ENCODE measurements at regions not wholly inside any gene's neighbourhood (a gene's known extent, or its start where the extent isn't known, plus 50 kb on each side); places are given as distances from the start of the nearest gene placed in this dataset.
A peak's percentile ranks its signal among the peaks of the same experiment; 100 is the strongest.

DNA sequence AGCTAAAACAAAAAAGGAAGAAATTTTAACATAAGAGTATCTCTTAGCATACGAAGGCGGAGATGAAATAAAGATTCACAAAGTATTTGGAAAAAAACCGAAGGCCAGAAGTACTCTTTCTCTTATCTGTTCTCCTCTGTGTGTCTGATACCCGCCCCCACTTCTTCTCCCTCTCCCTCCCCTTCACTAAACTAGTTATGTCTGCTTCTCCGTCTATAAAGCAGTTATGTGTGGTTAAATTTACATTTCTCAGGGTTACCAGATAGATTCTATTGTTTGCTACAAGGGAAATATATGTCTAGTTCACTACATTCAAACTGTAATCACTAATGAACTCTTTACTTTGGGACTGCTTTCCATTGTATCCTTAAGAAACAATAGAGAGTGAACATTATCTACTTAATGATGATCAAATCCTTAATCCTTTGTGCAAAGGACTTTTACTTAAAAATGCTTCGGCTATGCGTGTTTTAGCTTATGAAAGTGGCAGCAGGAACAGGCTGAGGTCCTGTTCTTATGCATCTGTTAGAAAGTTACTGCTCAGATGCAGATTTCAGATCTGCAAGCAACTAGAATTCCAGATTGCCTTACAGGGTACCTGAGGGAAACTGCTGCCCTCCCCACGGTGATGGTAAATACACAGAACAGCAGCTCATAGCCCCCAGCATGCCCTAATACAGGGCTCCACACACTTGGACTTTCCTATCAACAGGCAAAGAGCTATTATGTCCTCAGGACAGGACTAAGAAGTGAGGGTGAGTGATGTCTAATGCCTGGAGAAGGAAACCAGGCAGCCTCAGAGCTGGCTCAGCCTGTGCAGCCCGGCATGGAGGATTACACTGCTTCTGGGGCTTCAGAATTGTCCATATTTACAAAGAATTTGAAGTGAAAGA is 273.3 kb downstream of the FZD1 start:
- DNase-seq, result no peak

DNA sequence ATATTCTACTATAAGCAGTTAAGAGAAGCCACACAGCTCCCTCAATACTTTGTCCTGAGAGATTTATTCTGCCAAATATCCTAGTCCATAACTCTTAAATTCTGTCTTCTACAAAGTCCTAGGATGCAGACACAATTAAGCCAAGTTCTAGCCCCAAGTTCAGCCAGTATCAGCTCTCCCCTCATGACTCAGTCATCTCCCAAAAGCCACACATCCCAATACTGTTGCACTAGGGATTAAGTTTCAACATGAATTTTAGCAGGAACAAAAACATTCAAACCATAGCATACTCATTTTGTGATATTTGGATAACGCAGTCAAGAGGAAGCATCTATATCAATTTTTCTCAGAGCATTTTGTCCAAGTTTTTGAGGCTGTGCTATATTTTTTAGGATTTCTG is 277.4 kb downstream of the FZD1 start:
- no peak for DNase-seq

DNA sequence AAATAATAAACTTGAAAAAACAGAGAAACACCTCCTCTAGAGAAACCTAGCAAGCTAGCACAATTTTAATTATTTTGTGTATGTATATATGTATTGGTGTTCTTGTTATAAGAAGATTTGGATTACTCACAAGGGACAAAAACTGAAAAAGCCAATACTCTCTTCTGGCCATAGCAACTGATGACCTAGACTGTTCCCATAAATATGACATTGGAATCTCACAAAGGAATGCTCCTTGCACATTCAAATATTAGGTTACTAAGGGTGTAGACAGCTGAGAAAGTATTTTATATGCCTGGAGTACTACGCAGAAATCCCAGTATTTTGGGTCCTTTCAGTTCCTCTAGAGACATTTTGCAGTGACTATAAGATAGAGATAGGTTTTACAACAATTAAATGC is 279.4 kb downstream of the FZD1 start:
- DNase-seq, result no peak

DNA sequence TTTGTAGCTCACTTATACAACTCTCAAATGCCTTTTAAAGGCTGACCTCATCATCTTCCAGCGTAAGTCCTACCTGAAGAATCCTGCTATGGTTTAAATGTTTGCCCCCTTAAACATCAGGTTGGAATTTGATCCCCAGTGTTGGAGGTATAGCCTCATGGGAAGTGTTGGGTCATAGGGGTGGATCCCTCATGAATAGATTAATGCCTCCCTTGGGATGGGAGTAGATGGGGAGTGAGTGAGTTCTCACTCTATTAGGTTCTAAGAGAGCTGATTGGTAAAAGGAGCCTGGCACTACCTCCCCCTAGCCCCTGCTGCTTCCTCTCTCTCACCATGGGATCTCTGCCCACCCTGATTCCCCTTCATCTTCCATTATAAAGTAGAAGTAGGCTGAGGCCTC is 285.6 kb downstream of the FZD1 start:
- DNase-seq, result no peak

DNA sequence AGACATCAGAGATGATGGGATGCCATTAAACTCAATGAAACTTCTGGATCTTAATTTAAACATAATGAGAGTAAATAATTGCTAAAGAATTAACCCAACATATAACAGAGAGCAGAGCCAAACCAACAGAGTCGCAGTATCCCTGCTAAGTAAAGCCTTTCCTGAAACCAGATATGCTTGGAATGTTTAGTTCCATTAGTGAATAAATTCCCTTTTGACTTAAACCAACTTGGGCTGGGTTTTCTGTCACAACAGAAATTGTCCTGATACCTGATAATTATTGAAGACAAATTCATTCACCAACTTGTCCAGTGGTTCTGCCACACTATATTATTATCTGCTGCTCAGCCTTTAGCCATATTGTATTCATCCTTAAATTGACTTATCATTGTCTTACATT is 286.7 kb downstream of the FZD1 start:
- DNase-seq, result no peak

DNA sequence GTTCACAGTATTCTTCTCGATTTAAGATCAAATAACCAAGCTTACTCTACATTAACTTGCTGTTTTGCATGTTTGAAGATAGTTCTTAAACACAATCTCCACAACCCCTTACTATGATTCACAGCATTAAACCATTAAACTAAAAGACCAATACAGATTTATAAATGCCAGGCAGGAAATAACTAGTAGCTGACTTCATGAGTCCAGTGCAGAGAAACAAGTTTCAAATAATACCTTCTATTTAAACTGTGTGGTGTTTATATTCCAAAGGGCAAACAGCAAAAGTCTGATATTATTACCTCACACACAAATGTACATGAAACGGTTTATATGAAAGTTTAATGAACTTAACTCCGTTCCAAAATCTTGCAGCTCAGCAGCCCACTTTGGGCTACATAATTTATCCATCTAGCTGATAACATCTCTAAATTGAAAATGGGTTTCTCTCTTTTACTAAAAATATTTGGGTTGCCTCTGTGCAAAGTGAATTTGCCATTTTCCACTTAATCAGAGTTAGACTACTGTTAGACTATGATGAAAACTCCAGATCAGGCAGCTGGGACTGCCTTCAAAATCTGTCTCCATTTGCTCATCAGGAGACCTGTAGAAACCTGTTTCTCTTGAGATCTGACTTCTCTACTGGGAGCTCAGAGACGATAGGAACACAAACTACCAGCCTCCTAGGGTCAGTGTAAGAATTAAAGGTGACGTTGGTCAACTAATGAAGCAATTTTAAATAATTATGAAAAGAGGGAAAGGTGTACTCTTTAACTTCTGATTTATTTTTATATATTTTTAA is 287.3 kb downstream of the FZD1 start:
- no peak for DNase-seq

DNA sequence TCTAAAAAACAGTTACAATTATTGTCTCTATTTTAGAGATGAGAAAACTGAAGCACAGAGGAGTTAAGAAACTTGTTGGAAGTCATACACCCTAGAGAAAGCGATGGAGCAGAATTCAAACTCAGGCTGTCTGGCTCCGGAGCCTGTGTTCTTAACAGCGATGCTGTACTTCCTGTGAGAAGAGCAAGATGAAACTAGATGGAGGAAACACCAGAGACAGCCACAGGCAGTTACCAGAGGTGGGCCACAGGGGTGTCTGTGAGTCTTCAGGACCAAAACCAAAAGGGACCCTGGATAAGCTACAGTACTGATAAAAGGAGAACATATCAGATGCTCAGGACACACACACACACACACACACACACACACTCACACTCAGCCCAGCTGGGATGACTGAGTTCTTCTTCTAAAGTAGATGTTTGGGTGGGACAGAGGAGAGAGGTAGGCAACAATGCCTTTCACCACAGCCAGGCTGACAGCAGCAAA is 289.2 kb downstream of the FZD1 start:
- no peak for DNase-seq

DNA sequence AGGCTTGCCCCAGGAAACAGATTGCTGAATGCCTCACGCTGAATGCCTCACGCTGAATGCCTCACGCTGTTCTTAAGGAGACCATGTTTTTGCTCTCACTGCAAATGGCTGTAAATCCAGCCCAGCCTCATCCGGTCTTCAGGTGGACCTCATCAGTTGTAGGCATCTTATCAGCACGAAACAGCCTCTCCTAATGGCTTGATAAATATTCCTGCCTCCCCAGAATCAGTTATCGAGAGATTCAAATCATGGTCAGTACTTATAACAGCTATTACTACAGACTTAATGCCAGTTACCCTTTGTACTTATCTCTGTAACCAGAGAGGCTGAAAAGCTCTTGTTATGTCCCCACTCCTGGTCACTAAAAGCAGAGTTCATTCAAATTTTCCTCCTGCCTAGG is 290.6 kb downstream of the FZD1 start:
- DNase-seq, result no peak

DNA sequence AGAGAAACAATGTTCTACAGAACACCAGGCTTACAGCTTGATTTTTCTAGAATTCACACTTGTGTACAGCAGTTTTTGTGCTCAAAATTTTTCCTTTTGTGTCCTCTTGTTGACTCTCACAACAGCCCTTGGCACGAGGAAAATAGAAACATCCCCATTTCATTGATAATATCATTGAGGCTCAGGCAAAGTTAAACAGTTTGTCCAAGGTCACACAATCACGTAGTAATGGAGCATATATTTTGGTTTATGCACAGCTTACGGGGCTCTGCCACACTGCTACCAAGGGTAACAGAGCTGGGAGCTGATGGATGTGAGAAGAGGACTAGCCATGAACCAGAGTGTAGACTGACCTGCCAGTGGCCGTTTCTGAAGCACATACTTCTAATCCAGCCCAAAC is 292.0 kb downstream of the FZD1 start:
- DNase-seq, result no peak

DNA sequence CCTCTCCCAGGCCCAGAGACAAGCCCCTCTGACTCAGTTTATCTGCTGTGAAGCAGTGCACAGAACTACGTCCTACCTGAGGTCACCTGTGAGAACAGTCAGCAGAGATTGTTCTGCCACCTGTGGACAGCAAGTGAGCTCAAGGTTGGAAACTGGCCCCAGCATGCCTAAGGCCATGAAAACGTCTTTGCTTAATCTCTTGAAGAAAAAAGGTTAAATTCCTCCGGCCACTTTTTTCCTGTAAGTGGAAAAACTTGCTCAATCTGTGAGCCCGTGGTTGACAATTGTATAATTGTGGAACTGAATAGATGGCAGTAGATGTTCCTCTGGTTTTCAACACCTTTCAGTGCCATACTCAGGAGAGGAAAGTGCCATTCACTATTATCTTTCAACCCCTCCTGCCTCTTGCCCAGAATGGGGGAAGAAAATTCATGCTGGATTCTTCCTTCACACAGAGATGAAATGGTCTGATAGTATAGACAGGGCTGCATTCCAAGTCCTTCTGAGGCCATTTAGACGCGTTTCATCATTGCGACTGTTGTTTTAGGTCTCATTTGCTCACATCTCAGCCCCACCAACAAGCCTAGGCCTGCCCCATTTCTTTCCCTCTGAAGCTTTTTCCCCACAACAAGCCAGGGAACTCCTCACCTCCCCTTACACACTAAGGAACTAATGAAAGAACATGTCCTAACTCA is 292.9 kb downstream of the FZD1 start:
- DNase-seq, result no peak

DNA sequence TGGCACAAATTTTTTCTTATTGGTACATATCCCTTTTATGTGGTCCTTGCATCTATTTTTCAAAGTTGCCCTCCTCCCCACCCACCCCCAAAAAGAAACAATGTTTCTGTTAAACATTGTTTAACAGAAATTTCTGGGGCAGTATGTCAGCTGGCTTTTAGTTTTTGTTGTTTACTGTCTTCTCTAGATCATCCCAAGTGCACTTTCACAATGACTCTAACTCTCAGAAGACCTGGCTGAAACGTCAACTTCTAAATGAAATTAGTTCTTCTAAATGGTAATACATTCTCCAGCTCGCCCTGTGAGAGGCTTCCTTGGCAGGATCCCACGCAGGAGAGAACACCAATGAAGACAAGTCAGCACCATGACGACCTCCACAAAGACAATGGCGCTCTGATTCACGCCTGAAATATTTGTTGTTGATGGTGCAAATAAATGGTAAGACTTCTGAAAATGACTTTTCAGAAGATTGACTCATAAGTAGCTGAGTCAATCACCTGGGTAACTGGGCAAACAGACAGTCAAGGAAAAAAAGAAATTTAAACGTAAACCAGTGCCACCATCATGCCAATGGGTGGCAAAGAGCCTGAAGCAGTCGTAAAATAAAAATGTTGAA is 293.7 kb downstream of the FZD1 start:
- no peak for DNase-seq

DNA sequence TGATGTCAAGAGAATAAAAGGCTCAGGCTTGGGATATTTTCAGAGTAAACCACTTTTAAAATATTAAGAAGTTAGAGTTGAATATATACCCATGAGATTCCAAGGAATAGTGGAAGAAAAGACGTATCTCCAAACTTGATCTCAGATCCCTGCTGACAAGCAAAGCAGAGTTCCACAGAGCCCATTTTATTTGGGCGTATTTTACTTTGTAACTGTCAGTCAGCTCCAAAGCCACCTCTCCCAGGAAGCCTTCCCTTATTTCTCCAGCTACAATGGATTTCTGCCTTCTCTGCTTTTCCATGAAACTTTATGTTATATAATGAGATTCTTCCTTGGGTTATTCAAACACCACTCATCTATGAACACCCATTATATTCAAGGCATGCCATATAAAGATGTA is 295.7 kb downstream of the FZD1 start:
- no peak for DNase-seq

DNA sequence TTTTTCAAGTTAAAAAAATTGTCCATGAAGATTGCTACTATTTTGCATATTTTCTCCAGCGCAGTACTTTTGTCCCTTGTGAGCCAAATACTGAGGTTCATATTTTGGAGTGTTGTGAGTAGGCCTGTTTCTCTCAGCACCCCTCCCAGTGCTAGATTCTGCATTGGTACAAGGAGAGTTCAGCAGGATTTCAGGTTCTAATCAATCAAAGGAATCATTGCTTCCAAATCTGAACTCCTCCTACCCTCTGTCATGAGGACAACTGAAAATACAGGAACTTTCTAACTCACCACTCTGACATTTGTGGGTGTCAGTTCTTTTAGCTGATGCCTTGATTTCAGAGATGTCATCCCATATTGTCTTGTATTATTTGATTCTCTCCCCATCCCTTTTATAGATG is 299.9 kb downstream of the FZD1 start:
- no peak for DNase-seq

DNA sequence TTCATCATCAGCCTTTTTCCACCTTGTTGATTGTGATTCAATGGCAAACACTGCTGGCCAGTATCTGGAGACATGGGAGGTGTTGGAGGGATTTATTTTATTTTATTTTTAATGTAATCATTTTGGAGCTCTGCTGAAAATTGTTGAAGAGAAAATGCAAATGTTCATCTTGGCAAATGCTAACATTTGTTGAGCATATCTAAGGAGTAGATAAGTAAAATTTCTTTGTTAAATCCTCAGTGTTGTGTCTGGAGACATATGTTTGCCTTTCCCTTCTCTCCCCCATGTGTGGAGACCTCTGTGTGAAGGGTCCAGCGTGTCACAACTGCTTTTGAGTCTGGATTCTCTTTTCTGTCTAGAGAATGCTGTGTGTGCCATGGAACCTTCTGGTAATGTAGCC is 300.3 kb downstream of the FZD1 start:
- no peak for DNase-seq

DNA sequence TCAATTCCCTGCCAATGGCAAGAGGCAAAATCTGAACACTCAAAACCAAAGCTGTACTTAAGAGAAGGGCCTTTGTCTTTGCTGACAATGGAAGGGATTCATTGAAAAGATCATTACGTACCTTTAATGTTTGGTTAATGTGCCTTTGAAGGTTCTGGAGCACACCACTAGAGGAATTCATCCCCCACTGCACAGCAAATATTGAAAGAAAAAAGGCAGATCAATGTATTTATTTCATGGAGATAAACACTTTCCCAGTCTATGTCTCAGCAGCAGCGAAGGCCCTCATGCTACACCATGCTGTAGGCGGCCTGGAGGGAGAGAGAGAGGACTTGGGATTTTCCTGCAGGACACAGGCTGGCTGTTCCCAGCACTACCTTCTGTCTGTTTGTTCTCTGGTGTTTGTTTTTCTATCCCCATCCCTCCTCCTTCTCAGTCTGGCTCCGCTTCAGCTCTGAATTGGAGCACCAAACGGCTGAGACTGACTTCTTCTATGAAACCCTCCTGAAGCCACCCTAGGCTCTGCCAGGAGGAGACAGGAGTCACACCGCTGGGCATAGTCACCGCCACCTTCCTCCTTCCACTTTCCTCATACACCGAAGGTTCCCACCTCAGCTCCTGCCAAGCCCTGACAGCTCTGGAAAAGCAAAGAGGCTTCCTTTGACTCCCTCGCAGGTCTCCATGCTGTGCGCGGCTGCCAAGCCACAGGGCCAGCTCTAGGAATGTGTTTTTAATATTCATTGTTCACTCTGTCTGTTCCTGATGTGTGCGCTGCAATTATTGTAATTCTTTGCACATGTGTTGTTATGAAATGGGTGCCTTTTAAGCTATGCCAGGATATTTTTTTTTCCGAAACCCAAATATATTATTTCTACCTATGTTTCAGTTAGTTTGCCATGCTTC is 301.5 kb downstream of the FZD1 start:
- peak; percentile 70 to 88 for DNase-seq

DNA sequence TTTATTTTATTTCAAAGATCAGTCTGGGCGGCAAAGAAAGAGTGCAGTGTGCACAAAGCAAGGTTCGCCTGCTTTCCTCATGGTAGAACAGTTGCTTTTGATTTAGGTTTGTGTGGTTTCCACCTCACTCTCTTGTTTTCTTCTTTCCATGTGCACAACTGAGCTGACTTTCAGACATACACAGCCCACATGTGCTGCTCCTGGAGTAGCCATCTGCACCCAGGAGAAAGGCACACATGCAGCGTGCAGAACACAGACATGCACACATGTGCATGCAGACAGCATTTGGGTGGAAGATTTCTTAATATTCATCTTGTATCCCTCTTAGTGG is 302.1 kb downstream of the FZD1 start:
- DNase-seq, result peak in 1 of 2 experiments; percentile 36

DNA sequence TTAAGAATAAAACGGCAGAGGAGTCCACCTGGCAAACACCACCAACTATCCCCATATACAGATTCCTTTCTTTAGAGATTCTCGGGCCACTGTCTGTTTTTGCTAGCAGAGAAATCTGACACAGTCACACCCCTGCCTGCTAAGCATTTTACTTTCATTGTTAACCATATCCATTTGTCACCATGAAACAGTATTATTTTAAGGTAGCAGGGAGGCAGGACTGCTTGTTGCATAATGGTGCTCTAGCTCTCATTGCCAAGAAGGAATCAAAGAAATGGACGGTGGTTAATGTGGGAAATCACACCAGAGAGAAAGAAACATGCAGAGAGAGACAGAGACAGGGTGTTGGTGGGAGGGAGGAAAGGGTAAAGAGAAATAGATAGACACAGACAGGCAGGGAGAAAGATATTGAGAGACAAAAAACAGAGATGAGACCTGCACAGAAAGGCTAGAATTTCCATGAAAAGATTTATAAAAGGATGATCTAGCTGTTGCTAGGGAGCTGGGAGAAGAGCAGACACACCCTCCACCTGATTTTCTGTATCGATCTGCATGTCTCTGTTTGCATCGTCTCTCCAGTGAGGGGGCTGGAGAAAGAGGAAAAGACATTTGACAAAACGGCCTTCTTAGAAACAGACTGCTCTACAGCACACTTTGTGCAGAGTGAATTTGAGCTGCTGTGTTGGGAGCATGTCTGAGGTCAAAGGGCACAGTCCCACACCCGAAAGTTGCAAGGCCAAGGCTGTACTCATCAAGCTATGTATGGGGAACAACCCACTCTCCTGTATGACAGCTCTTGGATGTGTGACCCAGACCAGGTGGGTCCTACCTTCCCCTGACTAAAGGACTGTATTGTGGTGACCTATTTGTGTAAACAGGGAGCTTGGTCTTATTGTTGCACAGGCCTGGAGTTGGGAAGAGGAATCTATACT is 303.1 kb downstream of the FZD1 start:
- DNase-seq, result no peak

DNA sequence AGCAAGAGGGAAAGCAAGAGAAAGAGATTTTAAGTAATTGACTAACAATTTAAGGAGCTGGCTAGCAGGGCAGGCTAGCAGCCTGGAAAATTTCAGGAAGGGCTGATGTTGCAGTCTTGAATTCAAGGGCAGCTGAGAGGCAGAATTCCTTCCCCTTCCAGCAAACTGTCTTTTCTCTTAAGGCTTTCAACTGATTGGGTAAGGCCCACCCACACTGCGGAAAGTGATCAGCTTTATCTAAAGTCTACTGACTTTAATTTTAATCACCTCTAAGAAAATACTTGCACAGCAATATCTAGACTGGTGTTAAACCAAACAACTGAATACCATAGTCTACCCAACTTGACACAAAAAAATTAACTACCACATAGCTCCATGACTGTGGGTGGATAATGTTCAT is 303.9 kb downstream of the FZD1 start:
- no peak for DNase-seq

DNA sequence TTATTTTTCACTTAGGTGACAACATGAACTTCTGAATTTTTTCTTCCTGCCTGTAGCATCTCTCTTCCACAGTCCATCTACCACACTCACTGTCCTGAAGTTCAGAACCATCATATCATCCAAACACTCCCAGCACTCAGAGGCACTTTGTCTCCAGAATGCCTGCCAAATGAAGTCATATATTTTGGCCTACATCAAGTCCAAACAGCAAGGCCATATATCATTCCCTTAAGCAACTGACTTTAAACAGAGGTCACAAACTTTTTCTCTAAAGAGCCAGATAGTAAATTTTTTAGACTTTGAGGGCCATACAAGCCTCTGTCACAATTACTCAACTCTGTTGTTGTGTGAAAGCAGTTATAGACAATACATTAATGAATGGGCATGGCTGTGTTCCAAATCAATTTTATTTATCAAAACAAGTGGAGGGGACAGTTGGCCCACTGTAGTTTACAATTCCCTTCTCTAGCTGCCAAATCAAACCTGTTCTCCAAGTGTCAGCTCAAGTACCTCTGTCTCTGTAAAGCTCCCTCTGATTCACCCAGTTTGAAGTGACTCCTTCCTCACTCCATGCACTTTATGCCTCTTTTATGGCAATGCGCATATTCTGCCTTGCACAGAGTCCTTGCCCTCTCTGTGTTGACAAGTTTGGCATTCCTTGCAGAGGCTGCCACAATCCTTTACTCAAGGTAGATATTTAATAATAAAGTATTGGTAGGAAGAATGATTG is 305.7 kb downstream of the FZD1 start:
- no peak for DNase-seq

DNA sequence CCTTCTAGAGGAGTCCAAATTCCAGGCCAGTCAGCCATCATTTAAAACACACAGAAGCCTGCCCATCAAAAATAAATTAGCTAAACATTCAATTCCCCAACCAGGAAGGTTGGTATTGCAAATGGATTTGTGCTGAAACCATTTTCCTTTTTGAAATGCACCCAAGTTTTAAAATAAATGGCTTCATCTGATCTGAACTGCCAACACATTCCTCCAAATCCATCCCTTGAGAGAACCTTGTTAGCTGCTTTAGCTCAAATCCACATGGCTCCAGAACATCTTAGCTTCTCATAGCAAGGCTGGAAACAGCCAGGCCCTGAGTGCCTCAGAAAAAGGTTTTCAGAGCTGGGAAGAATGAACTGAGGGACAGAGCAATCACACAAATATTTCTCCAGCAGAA is 306.3 kb downstream of the FZD1 start:
- no peak for DNase-seq

All from NCI-H2081 (cell line).